NCI-H2107 (cell line): ENCODE measurements at regions not wholly inside any gene's neighbourhood (a gene's known extent, or its start where the extent isn't known, plus 50 kb on each side); places are given as distances from the start of the nearest gene placed in this dataset.

Experiments used
- DNase-seq: peaks from one replicate; lab custom pipeline; 2025; lab: John Stamatoyannopoulos, UW

GRCh38 chr2:122112216-122113005, 357.0 kb downstream of the TSN start:
- DNase-seq, result no peak

GRCh38 chr2:122114421-122114820, 359.0 kb downstream of the TSN start:
- DNase-seq, result no peak

GRCh38 chr2:122117371-122117770, 361.9 kb downstream of the TSN start:
- no peak for DNase-seq

- no peak for DNase-seq
Observed at GRCh38 chr2:122129399-122129798, 373.9 kb downstream of the TSN start.

GRCh38 chr2:122132147-122132691, 376.8 kb downstream of the TSN start:
- no peak for DNase-seq

GRCh38 chr2:122135021-122135937, 379.8 kb downstream of the TSN start:
- no peak for DNase-seq

GRCh38 chr2:122136056-122136455, 380.6 kb downstream of the TSN start:
- no peak for DNase-seq

- no peak for DNase-seq
Observed at GRCh38 chr2:122138561-122138960, 383.1 kb downstream of the TSN start.

- DNase-seq, result no peak
Observed at GRCh38 chr2:122139739-122140420, 384.4 kb downstream of the TSN start.

- no peak for DNase-seq
Observed at GRCh38 chr2:122144884-122145283, 389.4 kb downstream of the TSN start.

- no peak for DNase-seq
Observed at GRCh38 chr2:122145856-122146255, 390.4 kb downstream of the TSN start.

- no peak for DNase-seq
Observed at GRCh38 chr2:122148128-122148767, 392.8 kb downstream of the TSN start.

GRCh38 chr2:122150524-122151280, 395.3 kb downstream of the TSN start:
- no peak for DNase-seq

GRCh38 chr2:122152571-122152970, 397.1 kb downstream of the TSN start:
- no peak for DNase-seq

- no peak for DNase-seq
Observed at GRCh38 chr2:122156176-122156890, 400.9 kb downstream of the TSN start.

GRCh38 chr2:122157158-122157557, 401.7 kb downstream of the TSN start:
- DNase-seq, result no peak

GRCh38 chr2:122163617-122164016, 408.2 kb downstream of the TSN start:
- DNase-seq, result no peak

GRCh38 chr2:122164964-122165363, 409.5 kb downstream of the TSN start:
- DNase-seq, result no peak

- no peak for DNase-seq
Observed at GRCh38 chr2:122166820-122167219, 411.4 kb downstream of the TSN start.

GRCh38 chr2:122167515-122167914, 412.1 kb downstream of the TSN start:
- DNase-seq, result no peak
